NT2/D1 (cell line): ENCODE measurements at regions not wholly inside any gene's neighbourhood (a gene's known extent, or its start where the extent isn't known, plus 50 kb on each side); places are given as distances from the start of the nearest gene placed in this dataset.

Source experiments
- SUZ12 ChIP-seq: IDR thresholded peaks from 2 replicates; pipeline ENCODE4 v1.6.1; 2011; ENCODE audit not compliant: insufficient read length, insufficient read depth; ENCODE audit errors: extremely low read depth
- YY1 ChIP-seq: IDR thresholded peaks from 2 replicates; pipeline ENCODE4 v1.6.1; 2011; ENCODE audit not compliant: insufficient read length, insufficient read depth
- ZNF274 ChIP-seq: IDR thresholded peaks from 2 replicates; pipeline ENCODE4 v1.6.1; 2011; ENCODE audit warnings: mild to moderate bottlenecking, low read depth, low read length

DNA sequence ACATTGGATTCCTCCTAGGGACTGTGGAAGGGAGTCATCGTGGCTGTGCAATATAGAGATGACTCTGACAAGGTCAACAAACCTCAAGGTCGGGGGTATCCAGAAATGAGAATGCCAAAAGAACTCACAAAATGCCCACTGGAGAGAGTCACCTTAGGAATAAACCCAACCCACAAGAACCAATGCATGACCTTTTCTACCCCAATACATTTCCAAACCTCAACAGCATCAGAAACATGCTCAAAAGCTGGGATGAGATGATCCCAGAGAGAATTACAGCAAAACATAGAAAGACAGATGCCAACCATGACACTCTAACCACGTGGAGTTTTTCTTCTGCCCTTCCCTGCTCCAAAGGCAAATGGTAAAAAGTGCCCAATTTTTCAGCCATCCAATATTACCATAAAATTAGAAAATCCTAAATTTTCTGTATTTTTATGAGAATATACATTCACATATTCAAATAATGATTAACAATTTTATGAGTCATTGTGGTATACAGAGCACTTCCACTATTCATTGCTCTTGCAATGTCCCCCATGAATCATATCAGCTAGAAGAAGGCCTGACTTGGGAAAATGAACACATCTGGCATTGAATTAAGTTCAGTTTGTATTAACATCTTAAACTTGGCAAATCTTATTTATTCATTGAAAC, 88.2 kb upstream of the PALMD start:
- TF ChIP-seq ZNF274, result no peak
- TF ChIP-seq YY1, result no peak
- TF ChIP-seq SUZ12, result no peak
